GM23338 (cell line): ENCODE measurements at regions not wholly inside any gene's neighbourhood (a gene's known extent, or its start where the extent isn't known, plus 50 kb on each side); places are given as distances from the start of the nearest gene placed in this dataset.

Source experiments
- ATAC-seq: fragments of 200-7000 bp; cut with Tn5 transposase; 3 replicates; pipeline ENCODE4 v1.9.1; 2020
- DNase-seq: peaks from one replicate; pipeline ENCODE4 v3.0.0-alpha.2; 2015; ENCODE audit warnings: low spot score
- H2AFZ ChIP-seq: fragments of 200-600 bp; sonication (generic); 2 replicates; pipeline ENCODE4 v1.8.0; 2016; ENCODE audit warnings: antibody characterized with exemption, mild to moderate bottlenecking, moderate library complexity
- H3F3A ChIP-seq: fragments of 200-600 bp; sonication (generic); replicated peaks from 2 replicates; pipeline ENCODE4 v1.8.0; 2017; ENCODE audit warnings: antibody characterized with exemption, mixed run types, low read depth
- H3K27ac ChIP-seq: fragments of 200-600 bp; sonication (generic); 2 replicates; pipeline ENCODE4 v1.6.1; 2016; ENCODE audit warnings: low read depth
- H3K27me3 ChIP-seq: fragments of 200-600 bp; sonication (generic); 2 replicates; pipeline ENCODE4 v1.8.0; 2016; ENCODE audit warnings: mild to moderate bottlenecking, mixed run types, moderate library complexity; ENCODE audit not compliant: insufficient read depth
- H3K36me3 ChIP-seq: fragments of 200-600 bp; sonication (generic); 2 replicates; pipeline ENCODE4 v1.8.0; 2016; ENCODE audit warnings: mild to moderate bottlenecking; ENCODE audit not compliant: insufficient read depth
- H3K4me1 ChIP-seq: fragments of 200-600 bp; sonication (generic); 2 replicates; pipeline ENCODE4 v1.8.0; 2016; ENCODE audit warnings: mild to moderate bottlenecking, moderate library complexity; ENCODE audit not compliant: insufficient read depth
- H3K4me2 ChIP-seq: fragments of 200-600 bp; sonication (generic); 2 replicates; pipeline ENCODE4 v1.7.1; 2017; ENCODE audit warnings: mixed run types
- H3K4me3 ChIP-seq: fragments of 200-600 bp; sonication (generic); 2 replicates; pipeline ENCODE4 v1.6.1; 2016; ENCODE audit warnings: mixed run types
- H3K79me2 ChIP-seq: fragments of 200-600 bp; sonication (generic); replicated peaks from 2 replicates; pipeline ENCODE4 v1.8.0; 2017; ENCODE audit warnings: mild to moderate bottlenecking; ENCODE audit not compliant: insufficient read depth
- H3K9me2 ChIP-seq: fragments of 200-600 bp; sonication (generic); 2 replicates; pipeline ENCODE4 v1.8.0; 2017; ENCODE audit not compliant: insufficient read depth
- H4K20me1 ChIP-seq: fragments of 200-600 bp; sonication (generic); replicated peaks from 2 replicates; pipeline ENCODE4 v1.8.0; 2017; ENCODE audit warnings: mild to moderate bottlenecking; ENCODE audit not compliant: insufficient read depth
- H3K27ac Mint-ChIP-seq: 2 replicates; pipeline ENCODE4 v1.8.0; 2020; ENCODE audit warnings: inconsistent platforms, mild to moderate bottlenecking, moderate library complexity, mixed read lengths
- H3K27me3 Mint-ChIP-seq: 3 replicates; pipeline ENCODE4 v1.8.0; 2022; ENCODE audit warnings: low read depth, mild to moderate bottlenecking, moderate library complexity, mixed read lengths, inconsistent platforms; ENCODE audit not compliant: insufficient read depth, poor library complexity
- H3K36me3 Mint-ChIP-seq: 3 replicates; pipeline ENCODE4 v1.8.0; 2021; ENCODE audit warnings: low read depth, mild to moderate bottlenecking, inconsistent platforms, moderate library complexity, mixed read lengths
- H3K4me1 Mint-ChIP-seq: 3 replicates; pipeline ENCODE4 v1.8.0; 2020; ENCODE audit warnings: mild to moderate bottlenecking, inconsistent platforms, mixed read lengths
- H3K4me3 Mint-ChIP-seq: 3 replicates; pipeline ENCODE4 v1.8.0; 2021; ENCODE audit warnings: moderate library complexity, mild to moderate bottlenecking, inconsistent platforms, mixed read lengths
- H3K9me3 Mint-ChIP-seq: 3 replicates; pipeline ENCODE4 v1.8.0; 2020; ENCODE audit warnings: moderate library complexity, mild to moderate bottlenecking, inconsistent platforms, mixed read lengths
- CTCF ChIP-seq, 2 experiments: fragments of 200-600 bp in 1 of 2; sonication (generic) in 1 of 2; conservative IDR thresholded peaks; 2 replicates each; pipeline versions ENCODE4 v1.5.1 to v1.6.1; 2016 to 2017; ENCODE audit warnings: antibody characterized with exemption in 2 of 2, low read depth in 2 of 2, mild to moderate bottlenecking in 2 of 2, moderate library complexity in 1 of 2
- ETS1 ChIP-seq: IDR thresholded peaks from 2 replicates; pipeline ENCODE4 v1.6.1; 2016; ENCODE audit warnings: antibody characterized with exemption
- EZH2phosphoT487 ChIP-seq: fragments of 200-600 bp; sonication (generic); IDR thresholded peaks from one replicate; pipeline ENCODE4 v1.8.1; 2018; ENCODE audit warnings: antibody characterized with exemption; ENCODE audit not compliant: unreplicated experiment
- NANOG ChIP-seq: IDR thresholded peaks from 2 replicates; pipeline ENCODE4 v1.6.1; 2016; ENCODE audit warnings: antibody characterized with exemption, borderline replicate concordance
- POLR2AphosphoS5 ChIP-seq: IDR thresholded peaks from 2 replicates; pipeline ENCODE4 v1.6.1; 2016; ENCODE audit warnings: antibody characterized with exemption, low read depth
- REST ChIP-seq: IDR thresholded peaks from one replicate; pipeline ENCODE4 v1.6.1; 2018; ENCODE audit warnings: antibody characterized with exemption; ENCODE audit not compliant: unreplicated experiment
- STAT1 ChIP-seq: IDR thresholded peaks from one replicate; pipeline ENCODE4 v1.6.1; 2016; ENCODE audit warnings: antibody characterized with exemption; ENCODE audit not compliant: unreplicated experiment
- ZNF114 ChIP-seq: fragments of 250-450 bp; sonication (Bioruptor Pico); IDR thresholded peaks from 2 replicates; pipeline ENCODE4 v1.5.0; 2020; ENCODE audit warnings: mild to moderate bottlenecking, moderate library complexity
- ZNF331 ChIP-seq: fragments of 250-450 bp; sonication (Bioruptor Pico); IDR thresholded peaks from 2 replicates; pipeline ENCODE4 v1.5.0; 2020; ENCODE audit warnings: low read depth, mild to moderate bottlenecking, moderate library complexity

- TF ChIP-seq CTCF (conservative IDR thresholded peaks at IDR 0.05; ENCODE audit: low read depth in 2 of 2) (no peak), NANOG (0 out of 2 replicates have a peak, but pooled peaks have one; percentile 33), REST (no peak)
- Histone ChIP-seq H3K36me3 (no peaks in the 10 kb centered on the region), H2AFZ (no peak overlapping the region), H3K4me3 (no peak overlapping the region), H3K4me2 (peak overlapping the region; percentile 60), H3K27ac (peak overlapping the region; percentile 34; the same call in 1 of the 2 replicates), H3K27me3 (no peaks in the 10 kb centered on the region), H4K20me1 (no peaks in the 10 kb centered on the region), H3K79me2 (no peaks in the 10 kb centered on the region), H3K4me1 (peaks cover 30% of the 10 kb centered on the region), H3F3A (no peaks in the 10 kb centered on the region), H3K9me2 (no peaks in the 10 kb centered on the region)
- Mint-ChIP-seq H3K27me3 (no peaks in the 10 kb centered on the region), H3K27ac (peak overlapping the region; percentile 63), H3K9me3 (no peaks in the 10 kb centered on the region), H3K36me3 (no peaks in the 10 kb centered on the region), H3K4me3 (no peak overlapping the region; the same call in 2 of the 3 replicates), H3K4me1 (peaks cover 38% of the 10 kb centered on the region)
- DNase-seq (peak; percentile 21), ATAC-seq (peak; percentile 87)
Measured at GRCh38 chr12:78530100-78530765, 334.3 kb upstream of the SYT1 start.

GRCh38 chr12:78531831-78532458 lies 332.6 kb upstream of the SYT1 start:
- ATAC-seq = no peak
- H3K27ac ChIP-seq = no peak overlapping the region
- H2AFZ ChIP-seq = no peak overlapping the region
- peaks cover 30% of the 10 kb centered on the region for H3K4me1 ChIP-seq
- H3K36me3 Mint-ChIP-seq = no peaks in the 10 kb centered on the region
- H3K79me2 ChIP-seq = no peaks in the 10 kb centered on the region
- TF ChIP-seq REST = no peak
- no peak for TF ChIP-seq STAT1
- no peak for TF ChIP-seq ZNF331 (CRISPR knock-in tag)
- TF ChIP-seq ZNF114 (CRISPR knock-in tag) = no peak
- no peak for TF ChIP-seq ETS1
- no peak for TF ChIP-seq NANOG
- TF ChIP-seq POLR2AphosphoS5 = no peak
- no peak for TF ChIP-seq CTCF (conservative IDR thresholded peaks at IDR 0.05; ENCODE audit: low read depth in 2 of 2)
- TF ChIP-seq EZH2phosphoT487 = no peak
- H4K20me1 ChIP-seq = no peaks in the 10 kb centered on the region
- peaks cover 38% of the 10 kb centered on the region for H3K4me1 Mint-ChIP-seq
- H3K4me2 ChIP-seq = 0 out of 2 replicates have a peak overlapping the region, but pooled peaks have one; percentile 18
- no peaks in the 10 kb centered on the region for H3K27me3 ChIP-seq
- DNase-seq = no peak
- no peaks in the 10 kb centered on the region for H3F3A ChIP-seq
- H3K27ac Mint-ChIP-seq = no peak overlapping the region
- H3K9me2 ChIP-seq = no peaks in the 10 kb centered on the region
- H3K27me3 Mint-ChIP-seq = no peaks in the 10 kb centered on the region
- H3K4me3 ChIP-seq = no peak overlapping the region
- H3K9me3 Mint-ChIP-seq = no peaks in the 10 kb centered on the region
- no peak overlapping the region for H3K4me3 Mint-ChIP-seq
- no peaks in the 10 kb centered on the region for H3K36me3 ChIP-seq
